GM23338 (cell line): ENCODE measurements at regions not wholly inside any gene's neighbourhood (a gene's known extent, or its start where the extent isn't known, plus 50 kb on each side); places are given as distances from the start of the nearest gene placed in this dataset.

Experiments used
- ATAC-seq: fragments of 200-7000 bp; cut with Tn5 transposase; 3 replicates; pipeline ENCODE4 v1.9.1; 2020
- DNase-seq: peaks from one replicate; pipeline ENCODE4 v3.0.0-alpha.2; 2015; ENCODE audit warnings: low spot score
- H2AFZ ChIP-seq: fragments of 200-600 bp; sonication (generic); 2 replicates; pipeline ENCODE4 v1.8.0; 2016; ENCODE audit warnings: antibody characterized with exemption, mild to moderate bottlenecking, moderate library complexity
- H3F3A ChIP-seq: fragments of 200-600 bp; sonication (generic); replicated peaks from 2 replicates; pipeline ENCODE4 v1.8.0; 2017; ENCODE audit warnings: antibody characterized with exemption, mixed run types, low read depth
- H3K27ac ChIP-seq: fragments of 200-600 bp; sonication (generic); 2 replicates; pipeline ENCODE4 v1.6.1; 2016; ENCODE audit warnings: low read depth
- H3K27me3 ChIP-seq: fragments of 200-600 bp; sonication (generic); 2 replicates; pipeline ENCODE4 v1.8.0; 2016; ENCODE audit warnings: mild to moderate bottlenecking, mixed run types, moderate library complexity; ENCODE audit not compliant: insufficient read depth
- H3K36me3 ChIP-seq: fragments of 200-600 bp; sonication (generic); 2 replicates; pipeline ENCODE4 v1.8.0; 2016; ENCODE audit warnings: mild to moderate bottlenecking; ENCODE audit not compliant: insufficient read depth
- H3K4me1 ChIP-seq: fragments of 200-600 bp; sonication (generic); 2 replicates; pipeline ENCODE4 v1.8.0; 2016; ENCODE audit warnings: mild to moderate bottlenecking, moderate library complexity; ENCODE audit not compliant: insufficient read depth
- H3K4me2 ChIP-seq: fragments of 200-600 bp; sonication (generic); 2 replicates; pipeline ENCODE4 v1.7.1; 2017; ENCODE audit warnings: mixed run types
- H3K4me3 ChIP-seq: fragments of 200-600 bp; sonication (generic); 2 replicates; pipeline ENCODE4 v1.6.1; 2016; ENCODE audit warnings: mixed run types
- H3K79me2 ChIP-seq: fragments of 200-600 bp; sonication (generic); replicated peaks from 2 replicates; pipeline ENCODE4 v1.8.0; 2017; ENCODE audit warnings: mild to moderate bottlenecking; ENCODE audit not compliant: insufficient read depth
- H3K9me2 ChIP-seq: fragments of 200-600 bp; sonication (generic); 2 replicates; pipeline ENCODE4 v1.8.0; 2017; ENCODE audit not compliant: insufficient read depth
- H4K20me1 ChIP-seq: fragments of 200-600 bp; sonication (generic); replicated peaks from 2 replicates; pipeline ENCODE4 v1.8.0; 2017; ENCODE audit warnings: mild to moderate bottlenecking; ENCODE audit not compliant: insufficient read depth
- H3K27ac Mint-ChIP-seq: 2 replicates; pipeline ENCODE4 v1.8.0; 2020; ENCODE audit warnings: inconsistent platforms, mild to moderate bottlenecking, moderate library complexity, mixed read lengths
- H3K27me3 Mint-ChIP-seq: 3 replicates; pipeline ENCODE4 v1.8.0; 2022; ENCODE audit warnings: low read depth, mild to moderate bottlenecking, moderate library complexity, mixed read lengths, inconsistent platforms; ENCODE audit not compliant: insufficient read depth, poor library complexity
- H3K36me3 Mint-ChIP-seq: 3 replicates; pipeline ENCODE4 v1.8.0; 2021; ENCODE audit warnings: low read depth, mild to moderate bottlenecking, inconsistent platforms, moderate library complexity, mixed read lengths
- H3K4me1 Mint-ChIP-seq: 3 replicates; pipeline ENCODE4 v1.8.0; 2020; ENCODE audit warnings: mild to moderate bottlenecking, inconsistent platforms, mixed read lengths
- H3K4me3 Mint-ChIP-seq: 3 replicates; pipeline ENCODE4 v1.8.0; 2021; ENCODE audit warnings: moderate library complexity, mild to moderate bottlenecking, inconsistent platforms, mixed read lengths
- H3K9me3 Mint-ChIP-seq: 3 replicates; pipeline ENCODE4 v1.8.0; 2020; ENCODE audit warnings: moderate library complexity, mild to moderate bottlenecking, inconsistent platforms, mixed read lengths
- CREB1 ChIP-seq: fragments of 250-450 bp; sonication (Bioruptor Pico); IDR thresholded peaks from 2 replicates; pipeline ENCODE4 v1.5.0; 2020; ENCODE audit warnings: low read depth, mild to moderate bottlenecking, moderate library complexity
- CTCF ChIP-seq, 2 experiments: fragments of 200-600 bp in 1 of 2; sonication (generic) in 1 of 2; conservative IDR thresholded peaks; 2 replicates each; pipeline versions ENCODE4 v1.5.1 to v1.6.1; 2016 to 2017; ENCODE audit warnings: antibody characterized with exemption in 2 of 2, low read depth in 2 of 2, mild to moderate bottlenecking in 2 of 2, moderate library complexity in 1 of 2
- ETS1 ChIP-seq: IDR thresholded peaks from 2 replicates; pipeline ENCODE4 v1.6.1; 2016; ENCODE audit warnings: antibody characterized with exemption
- EZH2 ChIP-seq: fragments of 200-600 bp; sonication (generic); IDR thresholded peaks from one replicate; pipeline ENCODE4 v1.8.0; 2017; ENCODE audit warnings: antibody characterized with exemption, mild to moderate bottlenecking, low read depth; ENCODE audit not compliant: unreplicated experiment
- JUNB ChIP-seq: IDR thresholded peaks from one replicate; pipeline ENCODE4 v1.6.1; 2016; ENCODE audit warnings: antibody characterized with exemption; ENCODE audit not compliant: unreplicated experiment
- NANOG ChIP-seq: IDR thresholded peaks from 2 replicates; pipeline ENCODE4 v1.6.1; 2016; ENCODE audit warnings: antibody characterized with exemption, borderline replicate concordance
- POLR2AphosphoS5 ChIP-seq: IDR thresholded peaks from 2 replicates; pipeline ENCODE4 v1.6.1; 2016; ENCODE audit warnings: antibody characterized with exemption, low read depth
- STAT1 ChIP-seq: IDR thresholded peaks from one replicate; pipeline ENCODE4 v1.6.1; 2016; ENCODE audit warnings: antibody characterized with exemption; ENCODE audit not compliant: unreplicated experiment
- ZNF114 ChIP-seq: fragments of 250-450 bp; sonication (Bioruptor Pico); IDR thresholded peaks from 2 replicates; pipeline ENCODE4 v1.5.0; 2020; ENCODE audit warnings: mild to moderate bottlenecking, moderate library complexity
- ZNF331 ChIP-seq: fragments of 250-450 bp; sonication (Bioruptor Pico); IDR thresholded peaks from 2 replicates; pipeline ENCODE4 v1.5.0; 2020; ENCODE audit warnings: low read depth, mild to moderate bottlenecking, moderate library complexity
- ZNF462 ChIP-seq: fragments of 250-450 bp; sonication (Bioruptor Pico); IDR thresholded peaks from 2 replicates; pipeline ENCODE4 v1.5.0; 2020; ENCODE audit warnings: mild to moderate bottlenecking, moderate library complexity

GRCh38 chr17:54177606-54178308 is 355.0 kb downstream of the KIF2B start (continued):
- no peak for TF ChIP-seq ZNF462
- no peak for TF ChIP-seq EZH2

- H3K27ac ChIP-seq = no peak overlapping the region
- H2AFZ ChIP-seq = no peak overlapping the region
- peaks cover 4% of the 10 kb centered on the region for H3K27me3 Mint-ChIP-seq
- no peaks in the 10 kb centered on the region; the same call in 2 of the 3 replicates for H3K36me3 Mint-ChIP-seq
- no peak overlapping the region for H3K27ac Mint-ChIP-seq
- H3K4me3 Mint-ChIP-seq = no peak overlapping the region
- no peaks in the 10 kb centered on the region for H3F3A ChIP-seq
- DNase-seq = no peak
- no peaks in the 10 kb centered on the region for H3K9me2 ChIP-seq
- H3K4me1 Mint-ChIP-seq = no peaks in the 10 kb centered on the region; the same call in 2 of the 3 replicates
- peaks cover 3% of the 10 kb centered on the region; the same call in 1 of the 3 replicates for H3K9me3 Mint-ChIP-seq
- H3K27me3 ChIP-seq = no peaks in the 10 kb centered on the region
- no peaks in the 10 kb centered on the region for H3K36me3 ChIP-seq
- no peaks in the 10 kb centered on the region for H3K4me1 ChIP-seq
- ATAC-seq = no peak
- H3K4me2 ChIP-seq = no peak overlapping the region
- H3K79me2 ChIP-seq = no peaks in the 10 kb centered on the region
- no peak overlapping the region for H3K4me3 ChIP-seq
- no peaks in the 10 kb centered on the region for H4K20me1 ChIP-seq
- no peak for TF ChIP-seq ETS1
- no peak for TF ChIP-seq ZNF331 (CRISPR knock-in tag)
- no peak for TF ChIP-seq STAT1
- no peak for TF ChIP-seq JUNB
- TF ChIP-seq EZH2 = no peak
- TF ChIP-seq ZNF114 (CRISPR knock-in tag) = no peak
- TF ChIP-seq CTCF (conservative IDR thresholded peaks at IDR 0.05; ENCODE audit: low read depth in 2 of 2) = no peak
- no peak for TF ChIP-seq NANOG
- no peak for TF ChIP-seq CREB1 (CRISPR knock-in tag)
- no peak for TF ChIP-seq POLR2AphosphoS5
Observed at GRCh38 chr17:54180950-54181349, 358.2 kb downstream of the KIF2B start.
